Rectal smooth muscle tissue (tissue), 1 donor: ENCODE measurements at regions not wholly inside any gene's neighbourhood (a gene's known extent, or its start where the extent isn't known, plus 50 kb on each side); places are given as distances from the start of the nearest gene placed in this dataset.

Experiments used
- H3K27ac ChIP-seq: one replicate; pipeline ENCODE4 v1.7.0; 2013; ENCODE audit warnings: low read depth, low read length, inconsistent platforms
- H3K27me3 ChIP-seq: one replicate; pipeline ENCODE4 v1.7.0; 2013; ENCODE audit warnings: low read length; ENCODE audit not compliant: control insufficient read depth, insufficient read depth
- H3K36me3 ChIP-seq: one replicate; pipeline ENCODE4 v1.7.0; 2013; ENCODE audit warnings: low read length; ENCODE audit not compliant: control insufficient read depth, insufficient read depth
- H3K4me1 ChIP-seq: one replicate; pipeline ENCODE4 v1.7.0; 2013; ENCODE audit warnings: low read length; ENCODE audit not compliant: control insufficient read depth, insufficient read depth
- H3K4me3 ChIP-seq: one replicate; pipeline ENCODE4 v1.7.0; 2013; ENCODE audit warnings: low read length
- H3K9ac ChIP-seq: one replicate; pipeline ENCODE4 v1.7.0; 2013; ENCODE audit warnings: low read length

GRCh38 chr13:22064854-22065620 is 394.2 kb downstream of the FGF9 start:
- Histone ChIP-seq H3K36me3 (no peaks in the 10 kb centered on the region), H3K27ac (no peak overlapping the region), H3K4me3 (no peak overlapping the region)

GRCh38 chr13:22073718-22074117 is 402.8 kb downstream of the FGF9 start:
- Histone ChIP-seq H3K9ac (no peak overlapping the region), H3K27me3 (no peaks in the 10 kb centered on the region), H3K4me3 (no peak overlapping the region), H3K4me1 (no peaks in the 10 kb centered on the region), H3K27ac (no peak overlapping the region), H3K36me3 (no peaks in the 10 kb centered on the region)

More at GRCh38 chr13:22064854-22065620, 394.2 kb downstream of the FGF9 start:
- Histone ChIP-seq H3K4me1 (no peaks in the 10 kb centered on the region), H3K9ac (no peak overlapping the region), H3K27me3 (no peaks in the 10 kb centered on the region)

GRCh38 chr13:22074403-22074802 is 403.5 kb downstream of the FGF9 start:
- Histone ChIP-seq H3K9ac (no peak overlapping the region), H3K4me3 (no peak overlapping the region), H3K27ac (no peak overlapping the region), H3K36me3 (no peaks in the 10 kb centered on the region), H3K27me3 (no peaks in the 10 kb centered on the region), H3K4me1 (no peaks in the 10 kb centered on the region)

- no peak overlapping the region for H3K4me3 ChIP-seq
- no peaks in the 10 kb centered on the region for H3K4me1 ChIP-seq
- no peak overlapping the region for H3K27ac ChIP-seq
- no peaks in the 10 kb centered on the region for H3K27me3 ChIP-seq
- H3K9ac ChIP-seq = no peak overlapping the region
- H3K36me3 ChIP-seq = no peaks in the 10 kb centered on the region
Observed at GRCh38 chr13:22076658-22077057, 405.8 kb downstream of the FGF9 start.

GRCh38 chr13:22077205-22077683 is 406.4 kb downstream of the FGF9 start:
- H3K36me3 ChIP-seq = no peaks in the 10 kb centered on the region
- H3K4me3 ChIP-seq = no peak overlapping the region
- no peak overlapping the region for H3K9ac ChIP-seq
- no peak overlapping the region for H3K27ac ChIP-seq
- no peaks in the 10 kb centered on the region for H3K4me1 ChIP-seq
- no peaks in the 10 kb centered on the region for H3K27me3 ChIP-seq

GRCh38 chr13:22077764-22078163 is 406.9 kb downstream of the FGF9 start:
- no peak overlapping the region for H3K4me3 ChIP-seq
- no peaks in the 10 kb centered on the region for H3K4me1 ChIP-seq
- no peaks in the 10 kb centered on the region for H3K27me3 ChIP-seq
- no peak overlapping the region for H3K27ac ChIP-seq
- no peak overlapping the region for H3K9ac ChIP-seq
- H3K36me3 ChIP-seq = no peaks in the 10 kb centered on the region

- Histone ChIP-seq H3K9ac (no peak overlapping the region), H3K4me1 (no peaks in the 10 kb centered on the region), H3K27ac (no peak overlapping the region), H3K4me3 (no peak overlapping the region), H3K27me3 (no peaks in the 10 kb centered on the region), H3K36me3 (no peaks in the 10 kb centered on the region)
Observed at GRCh38 chr13:22079961-22080360, 409.1 kb downstream of the FGF9 start.

GRCh38 chr13:22080832-22081231 is 410.0 kb downstream of the FGF9 start:
- no peaks in the 10 kb centered on the region for H3K4me1 ChIP-seq
- H3K4me3 ChIP-seq = no peak overlapping the region
- no peaks in the 10 kb centered on the region for H3K36me3 ChIP-seq
- no peak overlapping the region for H3K27ac ChIP-seq
- no peaks in the 10 kb centered on the region for H3K27me3 ChIP-seq
- no peak overlapping the region for H3K9ac ChIP-seq

- Histone ChIP-seq H3K27me3 (no peaks in the 10 kb centered on the region), H3K4me1 (no peaks in the 10 kb centered on the region), H3K27ac (no peak overlapping the region), H3K9ac (no peak overlapping the region), H3K36me3 (no peaks in the 10 kb centered on the region), H3K4me3 (no peak overlapping the region)
Observed at GRCh38 chr13:22081430-22081829, 410.6 kb downstream of the FGF9 start.

- H3K4me1 ChIP-seq = no peaks in the 10 kb centered on the region
Observed at GRCh38 chr13:22082030-22082429, 411.2 kb downstream of the FGF9 start.

GRCh38 chr13:22082437-22083100 is 411.7 kb downstream of the FGF9 start:
- Histone ChIP-seq H3K4me3 (no peak overlapping the region), H3K27me3 (no peaks in the 10 kb centered on the region), H3K27ac (no peak overlapping the region), H3K36me3 (no peaks in the 10 kb centered on the region), H3K4me1 (no peaks in the 10 kb centered on the region), H3K9ac (no peak overlapping the region)

More at GRCh38 chr13:22082030-22082429, 411.2 kb downstream of the FGF9 start:
- H3K27me3 ChIP-seq = no peaks in the 10 kb centered on the region
- H3K36me3 ChIP-seq = no peaks in the 10 kb centered on the region
- H3K9ac ChIP-seq = no peak overlapping the region
- H3K27ac ChIP-seq = no peak overlapping the region
- H3K4me3 ChIP-seq = no peak overlapping the region

GRCh38 chr13:22085001-22085400 is 414.1 kb downstream of the FGF9 start:
- H3K27me3 ChIP-seq = no peaks in the 10 kb centered on the region
- H3K27ac ChIP-seq = no peak overlapping the region
- H3K4me1 ChIP-seq = no peaks in the 10 kb centered on the region
- no peak overlapping the region for H3K9ac ChIP-seq
- H3K36me3 ChIP-seq = no peaks in the 10 kb centered on the region
- no peak overlapping the region for H3K4me3 ChIP-seq
